ENCODE measurements at regions not wholly inside any gene's neighbourhood (a gene's known extent, or its start where the extent isn't known, plus 50 kb on each side); places are given as distances from the start of the nearest gene placed in this dataset.

DNA sequence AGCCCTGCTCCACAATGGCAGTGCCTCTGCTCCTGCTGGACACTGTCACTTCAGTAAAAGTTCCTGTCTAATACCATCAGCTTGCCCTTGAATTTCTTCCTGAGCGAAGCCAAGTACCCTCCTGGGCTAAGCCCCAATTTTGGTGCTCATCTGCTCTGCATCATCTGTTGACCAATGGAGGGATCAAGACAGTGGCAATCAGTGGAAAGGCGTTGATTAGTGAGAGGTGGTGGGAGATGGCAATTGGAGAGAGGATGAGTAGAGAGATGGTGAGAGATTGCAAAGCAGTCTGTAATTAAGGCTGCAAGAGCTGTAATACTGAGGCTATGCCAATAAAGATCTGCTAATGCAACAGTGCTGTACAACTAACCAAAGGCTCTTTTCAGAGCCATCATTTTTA, 299.4 kb upstream of the CDH2 start:
- no peak overlapping the region for H3K27ac ChIP-seq
- TF ChIP-seq, protein P1, sequence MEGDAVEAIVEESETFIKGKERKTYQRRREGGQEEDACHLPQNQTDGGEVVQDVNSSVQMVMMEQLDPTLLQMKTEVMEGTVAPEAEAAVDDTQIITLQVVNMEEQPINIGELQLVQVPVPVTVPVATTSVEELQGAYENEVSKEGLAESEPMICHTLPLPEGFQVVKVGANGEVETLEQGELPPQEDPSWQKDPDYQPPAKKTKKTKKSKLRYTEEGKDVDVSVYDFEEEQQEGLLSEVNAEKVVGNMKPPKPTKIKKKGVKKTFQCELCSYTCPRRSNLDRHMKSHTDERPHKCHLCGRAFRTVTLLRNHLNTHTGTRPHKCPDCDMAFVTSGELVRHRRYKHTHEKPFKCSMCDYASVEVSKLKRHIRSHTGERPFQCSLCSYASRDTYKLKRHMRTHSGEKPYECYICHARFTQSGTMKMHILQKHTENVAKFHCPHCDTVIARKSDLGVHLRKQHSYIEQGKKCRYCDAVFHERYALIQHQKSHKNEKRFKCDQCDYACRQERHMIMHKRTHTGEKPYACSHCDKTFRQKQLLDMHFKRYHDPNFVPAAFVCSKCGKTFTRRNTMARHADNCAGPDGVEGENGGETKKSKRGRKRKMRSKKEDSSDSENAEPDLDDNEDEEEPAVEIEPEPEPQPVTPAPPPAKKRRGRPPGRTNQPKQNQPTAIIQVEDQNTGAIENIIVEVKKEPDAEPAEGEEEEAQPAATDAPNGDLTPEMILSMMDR (conservative IDR thresholded peaks at IDR 0.05): no peak
- TF ChIP-seq ZFX (IDR thresholded peaks at IDR 0.05): no peak

DNA sequence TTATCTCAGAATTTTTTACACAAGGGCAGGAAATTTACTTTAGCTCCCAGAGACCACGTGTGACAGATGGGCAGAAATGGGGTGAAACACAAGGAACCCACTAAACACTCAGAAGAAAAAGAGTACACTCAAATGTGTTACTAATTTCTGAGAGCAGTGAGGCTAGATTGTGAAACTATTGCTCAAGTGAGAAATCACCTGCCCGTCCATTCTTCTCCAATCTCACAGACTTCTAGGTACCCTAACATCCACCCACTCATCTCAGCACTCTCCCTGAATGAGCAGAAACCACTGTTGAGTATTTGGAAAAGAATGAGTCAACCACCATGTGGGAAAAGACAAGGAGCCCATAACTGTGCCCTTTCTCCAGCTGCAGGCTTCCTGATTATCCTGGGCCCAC, 293.0 kb upstream of the CDH2 start:
- no peak overlapping the region for H3K27ac ChIP-seq
- TF ChIP-seq ZFX (IDR thresholded peaks at IDR 0.05): no peak
- TF ChIP-seq, protein P1 (conservative IDR thresholded peaks at IDR 0.05): no peak

DNA sequence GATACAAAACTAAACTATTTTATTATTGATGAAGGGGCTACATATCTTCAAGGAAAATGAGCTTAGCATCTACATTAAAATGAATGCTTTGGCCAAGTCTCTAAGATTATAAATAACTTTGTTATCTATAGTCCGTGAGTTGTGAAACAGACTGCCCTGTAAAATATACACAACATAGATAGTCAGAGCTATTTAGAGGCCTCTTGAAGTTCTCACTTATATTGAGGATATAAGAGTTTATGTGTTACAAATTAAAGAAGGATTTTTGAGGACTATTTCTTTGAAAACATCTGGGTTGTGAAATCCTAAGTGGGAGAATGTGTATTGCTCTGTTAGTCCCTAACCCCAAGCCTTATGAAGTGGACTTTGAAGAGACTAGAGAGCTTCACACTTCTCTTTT, 292.0 kb upstream of the CDH2 start:
- no peak overlapping the region for H3K27ac ChIP-seq
- TF ChIP-seq, protein P1 (conservative IDR thresholded peaks at IDR 0.05): no peak
- TF ChIP-seq ZFX (IDR thresholded peaks at IDR 0.05): no peak

DNA sequence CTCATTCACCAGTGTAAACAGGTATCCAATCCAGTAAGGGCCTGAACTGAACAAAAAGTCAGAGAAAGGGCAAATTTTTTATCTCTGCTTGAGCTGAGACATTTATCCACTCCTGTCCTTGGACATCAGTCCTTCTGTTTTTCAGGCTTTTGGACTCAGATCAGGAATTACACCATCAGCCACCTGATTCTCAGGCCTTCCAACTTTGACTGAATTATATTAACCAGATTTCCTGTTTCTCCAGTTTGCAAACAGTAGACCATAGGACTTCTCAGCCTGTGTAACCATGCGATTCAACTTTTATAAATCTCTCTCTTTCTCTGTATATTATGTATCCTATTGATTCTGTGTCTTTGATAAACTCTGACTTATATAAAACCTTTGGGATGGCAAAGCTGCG, 289.3 kb upstream of the CDH2 start:
- H3K27ac ChIP-seq: no peak overlapping the region
- TF ChIP-seq, protein P1 (conservative IDR thresholded peaks at IDR 0.05): no peak
- no peak for TF ChIP-seq ZFX (IDR thresholded peaks at IDR 0.05)

DNA sequence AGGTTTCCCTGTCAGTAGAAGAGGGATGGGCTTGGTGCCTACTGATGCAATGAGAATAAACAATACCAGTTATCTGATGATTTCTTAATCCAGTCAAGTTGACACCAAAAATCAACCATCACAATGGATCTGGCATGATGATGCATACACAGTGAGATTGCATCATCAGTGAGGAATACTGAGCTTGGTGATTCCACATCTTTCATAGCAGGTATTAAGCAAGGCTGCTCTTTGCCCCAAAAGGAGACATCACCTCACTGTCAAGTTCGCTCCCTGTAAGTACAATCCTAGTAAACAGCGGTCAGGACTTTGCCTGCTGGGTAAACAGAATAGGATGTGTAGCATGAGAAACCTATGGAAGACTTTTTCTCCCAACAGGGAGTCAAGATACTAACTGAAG, 282.7 kb upstream of the CDH2 start:
- TF ChIP-seq ZFX (IDR thresholded peaks at IDR 0.05): no peak
- TF ChIP-seq, protein P1 (conservative IDR thresholded peaks at IDR 0.05): no peak
- H3K27ac ChIP-seq: no peak overlapping the region

DNA sequence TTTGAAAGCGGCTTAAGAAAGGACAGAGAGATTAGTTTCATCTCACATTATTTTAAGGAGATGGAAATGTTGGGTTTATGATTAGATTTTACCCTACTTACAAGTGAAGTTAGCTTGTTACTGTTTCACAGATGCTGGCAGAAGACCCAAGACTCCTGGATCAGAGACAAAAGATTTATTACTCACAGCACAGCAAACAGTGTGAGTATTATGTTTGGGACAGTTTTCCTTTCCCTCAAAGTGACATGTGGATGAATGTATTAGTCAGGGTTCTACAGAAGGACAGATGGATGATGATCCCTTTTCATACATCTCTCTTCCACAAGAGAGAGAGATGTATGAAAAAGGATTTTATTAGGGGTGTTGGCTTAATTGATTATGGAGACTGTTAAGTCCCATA, 281.8 kb upstream of the CDH2 start:
- TF ChIP-seq, protein P1 (conservative IDR thresholded peaks at IDR 0.05): no peak
- TF ChIP-seq ZFX (IDR thresholded peaks at IDR 0.05): no peak
- H3K27ac ChIP-seq: no peak overlapping the region

DNA sequence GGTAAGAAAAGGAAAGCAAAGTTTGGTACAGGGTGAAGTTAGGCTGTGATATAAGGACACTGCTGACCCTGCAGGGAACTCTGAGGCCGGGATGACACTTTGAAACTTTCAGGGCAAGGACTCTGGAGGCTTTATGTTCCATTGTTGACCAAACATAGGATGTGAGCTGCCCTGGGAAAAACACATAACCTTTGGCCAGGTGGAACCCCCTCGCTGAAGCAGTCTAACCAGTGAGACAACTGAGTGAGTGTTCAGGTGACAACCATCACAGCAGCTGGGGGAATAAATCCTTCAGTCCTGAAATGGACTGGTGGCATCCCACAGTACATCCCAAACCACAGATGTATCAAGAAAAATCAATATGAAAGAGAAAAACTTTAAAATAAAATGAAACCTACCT, 280.9 kb upstream of the CDH2 start:
- no peak for TF ChIP-seq ZFX (IDR thresholded peaks at IDR 0.05)
- H3K27ac ChIP-seq: no peak overlapping the region

DNA sequence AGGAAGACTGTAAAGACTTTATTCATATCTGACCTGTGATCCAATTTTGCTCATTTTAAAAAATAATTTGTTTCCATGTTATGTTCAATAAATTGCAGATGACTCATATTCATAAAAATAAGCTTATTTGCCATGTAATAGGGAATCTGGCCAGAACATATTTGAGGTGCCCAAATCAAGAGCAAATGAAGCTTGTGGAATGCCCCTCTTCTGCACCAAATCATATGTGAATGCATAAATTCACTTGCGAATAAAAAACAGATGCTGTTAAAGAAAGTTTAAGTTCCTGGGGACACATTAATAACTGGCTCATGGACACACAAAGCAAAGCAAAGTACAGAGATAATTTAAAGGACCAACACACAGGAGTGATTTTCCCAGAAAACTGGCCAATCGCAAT, 279.0 kb upstream of the CDH2 start:
- TF ChIP-seq, protein P1 (conservative IDR thresholded peaks at IDR 0.05): no peak
- no peak overlapping the region for H3K27ac ChIP-seq
